GM21717 (cell line): ENCODE measurements at regions not wholly inside any gene's neighbourhood (a gene's known extent, or its start where the extent isn't known, plus 50 kb on each side); places are given as distances from the start of the nearest gene placed in this dataset.

Source experiments
- ATAC-seq: cut with Tn5 transposase; IDR thresholded peaks from one replicate; pipeline ENCODE4 v1.9.1; 2021; ENCODE audit warnings: mild to moderate bottlenecking, moderate library complexity; ENCODE audit not compliant: unreplicated experiment

DNA sequence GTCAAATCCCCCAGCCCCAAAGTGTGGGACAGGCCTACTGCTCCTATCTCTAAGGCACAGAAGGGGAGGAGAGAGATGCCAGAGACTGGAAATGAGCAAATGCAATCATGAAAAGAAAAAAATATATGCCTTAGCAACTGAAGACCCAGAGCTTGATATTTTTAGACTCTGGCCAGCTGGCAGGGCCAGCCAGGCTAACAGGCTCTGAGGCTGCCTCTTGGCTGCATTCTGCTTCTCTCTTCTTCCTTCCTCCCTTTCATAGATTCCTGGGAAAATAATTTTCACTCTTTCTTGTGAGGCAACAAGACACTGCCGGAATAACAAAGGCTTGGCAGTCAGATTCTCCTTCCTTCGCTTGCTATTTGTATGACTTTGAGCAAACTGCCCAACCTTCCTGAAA, 209.1 kb downstream of the RAD51AP2 start:
- ATAC-seq: no peak

DNA sequence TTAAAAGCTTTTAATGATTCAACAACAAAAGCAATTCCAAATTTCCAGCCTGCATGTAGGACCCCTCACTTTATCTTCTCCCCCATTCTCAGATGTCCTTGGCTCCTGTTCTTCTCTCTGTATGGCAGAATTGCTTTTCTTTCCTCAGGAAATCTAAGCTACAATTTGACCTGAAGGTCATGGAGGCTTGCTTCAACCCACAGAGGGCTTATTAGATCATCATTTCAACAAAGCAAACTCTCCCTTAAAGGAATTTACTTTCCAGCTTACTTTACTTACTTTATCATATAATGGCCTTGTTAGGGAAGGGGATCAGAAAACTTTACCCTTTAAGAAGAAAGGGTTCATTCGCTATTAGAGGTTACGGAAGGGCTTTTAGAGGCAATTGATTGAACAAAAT, 211.5 kb downstream of the RAD51AP2 start:
- ATAC-seq: no peak

DNA sequence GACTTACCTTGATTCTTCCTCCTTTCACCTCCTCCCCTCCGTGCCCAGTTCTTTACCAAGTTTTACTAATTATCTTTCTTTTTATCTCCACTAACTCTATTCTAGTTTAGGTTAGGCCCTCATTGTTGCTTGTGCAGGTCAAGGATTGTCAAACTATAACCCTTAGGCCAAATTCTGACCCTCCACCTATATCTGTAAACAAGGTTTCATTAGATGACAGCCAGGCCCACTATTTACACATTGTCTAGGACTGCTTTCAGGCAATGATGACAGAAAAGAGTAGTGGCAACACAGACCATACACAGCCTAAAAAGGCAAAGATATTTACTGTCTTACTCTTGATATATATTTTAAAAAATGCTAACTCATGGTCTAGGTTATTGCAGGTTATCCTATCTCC, 212.0 kb downstream of the RAD51AP2 start:
- no peak for ATAC-seq

DNA sequence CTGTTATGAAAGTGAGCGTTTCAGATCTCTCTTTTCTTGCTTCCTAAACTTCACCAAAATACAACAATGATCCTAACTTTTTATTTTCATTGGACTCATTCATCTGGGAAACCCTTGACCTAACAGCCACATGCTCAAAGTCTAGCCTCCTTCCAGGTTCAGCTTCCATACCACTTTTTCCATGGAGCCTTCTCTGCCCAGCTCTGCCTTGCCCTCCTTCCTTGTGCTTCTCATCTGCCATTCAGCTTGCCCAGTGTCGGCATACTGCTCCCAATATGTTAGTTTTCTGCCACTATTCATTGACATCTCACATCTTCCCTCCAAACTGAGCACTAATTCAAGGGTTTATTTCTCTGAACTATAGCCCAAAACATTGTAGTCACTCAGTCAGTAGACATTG, 214.7 kb downstream of the RAD51AP2 start:
- ATAC-seq: no peak

DNA sequence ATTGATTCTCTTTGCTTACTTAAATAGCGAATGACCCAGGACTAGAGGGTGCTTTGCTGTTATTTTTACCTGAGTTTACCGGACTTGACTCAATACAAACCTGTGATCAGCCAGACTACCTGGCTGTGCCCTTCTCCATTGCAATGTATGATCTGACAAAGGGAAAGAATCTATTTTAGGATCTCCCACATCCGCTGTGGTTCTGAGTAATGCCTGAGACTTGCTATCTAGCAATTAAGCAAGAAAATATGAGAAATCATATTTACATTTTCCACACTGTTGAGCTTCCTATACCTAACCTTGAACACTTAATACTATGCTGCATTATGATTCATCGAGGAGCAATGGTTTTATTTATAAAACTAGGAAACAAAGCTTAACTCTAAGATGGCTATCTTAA, 215.2 kb downstream of the RAD51AP2 start:
- no peak for ATAC-seq

DNA sequence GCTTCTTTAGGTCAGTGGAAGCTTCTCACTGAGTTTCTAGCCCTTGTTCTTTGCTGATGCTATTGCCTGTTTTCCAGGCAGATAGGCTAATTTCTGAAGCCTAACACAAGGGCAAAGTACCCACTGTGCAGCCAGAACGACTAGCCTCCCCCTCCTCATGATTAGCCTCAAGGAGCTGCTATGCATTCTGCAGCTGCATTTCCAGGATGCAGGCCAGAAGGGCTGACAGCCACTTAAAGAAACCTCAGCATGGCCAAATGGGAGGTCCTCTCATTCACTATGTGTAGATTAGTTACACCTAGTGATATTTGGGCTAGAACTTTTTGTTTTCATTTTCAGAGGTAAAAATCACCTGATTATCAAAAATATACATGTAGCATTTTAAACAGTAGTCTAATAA, 216.0 kb downstream of the RAD51AP2 start:
- no peak for ATAC-seq

DNA sequence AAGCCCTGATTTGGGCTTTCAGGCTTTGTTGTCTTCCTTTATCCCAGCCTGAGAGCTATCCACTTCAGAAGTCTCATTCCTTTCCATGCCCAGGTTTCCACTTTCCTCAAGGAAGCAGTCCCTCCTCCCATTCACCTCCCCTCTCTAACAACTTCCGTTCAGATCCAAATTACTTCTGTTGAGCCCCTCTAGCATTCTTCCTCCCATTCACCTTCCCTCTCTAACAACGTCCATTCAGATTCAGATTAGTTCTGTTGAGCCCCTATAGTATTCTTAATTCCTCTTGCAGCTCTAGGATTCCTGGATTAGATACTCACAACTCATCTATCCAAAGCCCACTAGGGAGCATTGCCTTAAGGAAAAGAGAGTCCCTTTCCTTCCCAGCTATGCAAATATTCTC, 216.8 kb downstream of the RAD51AP2 start:
- ATAC-seq: no peak

DNA sequence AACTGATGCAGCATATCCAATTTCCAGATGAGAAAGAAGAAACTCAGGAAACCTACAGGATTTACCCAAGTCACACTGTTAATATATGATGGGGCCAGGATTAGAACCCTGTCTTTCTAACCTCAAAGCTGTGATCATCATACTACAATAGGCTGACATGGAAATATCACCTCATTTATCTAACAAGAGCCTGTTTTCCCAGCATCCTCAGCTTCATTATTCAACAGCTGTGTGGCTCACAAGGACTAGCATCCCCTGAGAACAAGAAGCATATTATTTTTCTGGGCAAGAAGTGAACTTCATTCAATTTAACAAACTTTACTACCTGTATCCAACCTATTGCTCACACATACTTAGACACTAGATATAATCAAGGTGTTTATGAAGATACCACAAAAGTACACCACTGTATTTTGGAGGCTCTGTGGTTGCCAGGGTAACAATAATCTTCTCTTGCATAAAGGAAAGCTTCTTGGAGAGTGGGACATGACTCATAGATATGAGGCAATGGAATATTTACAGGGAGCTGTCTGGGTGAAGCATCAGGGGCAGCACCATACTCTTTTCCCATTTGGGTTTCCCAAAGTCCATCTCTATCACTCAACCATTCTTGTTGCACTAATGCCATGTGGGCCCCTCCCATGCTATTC, 218.2 kb downstream of the RAD51AP2 start:
- ATAC-seq: no peak

DNA sequence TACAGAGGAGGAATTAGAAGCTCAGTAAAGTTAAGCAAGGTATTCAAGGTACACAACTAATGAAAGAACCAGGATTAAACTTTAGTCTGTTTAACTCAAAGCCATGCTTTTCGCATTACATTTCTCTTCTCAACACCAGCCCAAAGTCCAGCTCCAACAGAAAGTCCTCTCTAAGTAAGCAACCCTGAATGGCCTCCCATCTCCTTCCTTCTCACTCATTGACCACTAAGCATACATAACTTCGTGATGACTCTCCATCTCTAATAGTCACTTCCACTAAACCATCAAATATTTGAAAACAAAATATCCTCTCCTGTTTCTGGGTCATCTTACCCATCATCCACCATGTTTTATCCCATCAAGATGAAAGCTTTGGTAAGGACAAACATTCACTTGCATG, 219.8 kb downstream of the RAD51AP2 start:
- no peak for ATAC-seq

DNA sequence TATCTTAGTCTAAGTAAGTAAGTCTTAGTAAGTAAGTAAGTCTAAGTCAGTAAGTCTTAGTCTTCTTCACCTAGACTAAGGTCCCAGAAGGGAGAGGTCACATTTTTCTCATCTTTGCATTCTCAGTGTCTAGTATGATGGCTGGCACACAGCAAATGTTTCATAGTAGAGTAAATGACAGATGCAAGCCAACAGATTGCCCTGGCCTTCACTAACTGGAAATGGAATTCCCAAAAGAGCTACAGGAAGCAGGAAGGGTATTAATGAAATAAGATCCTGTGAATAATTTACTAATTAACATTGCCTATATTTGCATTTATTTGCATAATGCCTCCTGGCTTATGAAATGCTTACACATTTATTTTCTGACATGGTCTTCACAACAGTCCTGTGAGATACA, 221.6 kb downstream of the RAD51AP2 start:
- no peak for ATAC-seq

DNA sequence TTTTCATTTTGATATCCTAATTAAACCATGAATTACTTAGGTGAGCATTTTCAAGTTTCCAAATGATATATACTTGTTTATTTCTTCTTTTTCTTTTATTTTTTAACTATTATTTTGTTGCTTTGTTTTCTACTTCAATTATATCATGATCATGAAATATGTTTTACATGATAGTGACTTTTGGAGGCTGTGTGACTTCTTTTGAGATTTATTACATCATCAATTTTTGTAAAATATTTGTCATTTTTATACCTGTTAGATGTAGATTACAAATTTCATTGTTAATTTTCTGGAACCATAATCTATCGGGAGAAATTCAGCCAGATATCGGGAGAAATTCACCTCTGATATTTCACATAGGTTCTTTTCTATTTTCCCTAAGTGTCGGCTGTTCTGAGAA, 228.6 kb downstream of the RAD51AP2 start:
- no peak for ATAC-seq

DNA sequence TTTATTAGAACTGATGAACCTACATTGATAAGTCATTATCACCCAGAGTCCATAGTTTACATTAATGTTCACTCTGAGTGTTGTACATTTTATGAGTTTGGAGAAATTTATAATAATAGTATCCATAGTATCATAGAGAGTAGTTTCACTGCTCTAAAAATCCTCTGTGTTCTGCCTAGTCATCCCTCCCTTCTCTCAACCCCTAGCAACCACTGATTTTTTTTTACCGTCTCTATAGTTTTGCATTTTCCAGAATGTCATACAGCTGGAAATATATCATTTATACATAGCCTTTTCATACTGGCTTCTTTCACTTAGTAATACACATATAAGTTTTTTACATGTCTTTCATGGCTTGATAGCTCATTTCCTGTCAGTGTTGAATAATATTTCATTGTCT, 231.1 kb downstream of the RAD51AP2 start:
- no peak for ATAC-seq

DNA sequence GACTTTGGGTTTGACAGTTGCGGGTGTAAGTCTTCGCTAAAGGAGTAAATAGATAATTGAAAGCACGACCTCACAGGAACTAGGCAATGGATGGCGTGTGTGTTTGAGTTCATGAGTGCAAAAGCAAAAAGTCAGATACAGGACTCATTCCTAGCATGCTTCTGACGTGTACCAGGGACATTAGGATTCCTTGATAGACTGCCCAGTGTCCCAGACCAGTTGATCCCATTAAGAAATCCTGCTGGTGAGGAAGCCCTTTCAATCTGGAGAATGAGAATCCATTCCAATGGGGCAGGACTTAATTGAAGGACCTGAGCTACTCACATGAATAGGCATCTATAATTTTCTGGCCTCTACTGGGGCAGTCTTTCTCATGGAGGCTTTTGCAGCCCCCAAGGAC, 235.4 kb downstream of the RAD51AP2 start:
- ATAC-seq: no peak

DNA sequence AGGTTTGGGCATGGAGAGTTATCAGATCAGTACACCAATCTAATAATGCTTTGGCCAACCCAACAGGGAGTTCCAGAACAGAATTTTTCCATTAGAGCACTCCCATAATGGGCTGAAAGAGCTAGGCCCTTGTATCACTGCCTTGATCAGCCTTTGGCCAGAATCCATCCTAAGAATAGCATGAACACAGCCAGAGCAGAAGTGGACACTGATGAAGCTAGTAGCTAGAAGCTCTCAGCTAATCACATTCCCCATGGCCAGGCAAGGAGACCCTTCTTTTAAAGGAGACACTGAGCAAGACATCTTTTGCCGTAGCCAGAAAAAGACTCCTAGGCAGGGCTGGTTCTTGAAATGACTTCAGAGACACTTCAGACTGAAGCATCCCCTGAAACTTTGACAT, 236.0 kb downstream of the RAD51AP2 start:
- no peak for ATAC-seq

DNA sequence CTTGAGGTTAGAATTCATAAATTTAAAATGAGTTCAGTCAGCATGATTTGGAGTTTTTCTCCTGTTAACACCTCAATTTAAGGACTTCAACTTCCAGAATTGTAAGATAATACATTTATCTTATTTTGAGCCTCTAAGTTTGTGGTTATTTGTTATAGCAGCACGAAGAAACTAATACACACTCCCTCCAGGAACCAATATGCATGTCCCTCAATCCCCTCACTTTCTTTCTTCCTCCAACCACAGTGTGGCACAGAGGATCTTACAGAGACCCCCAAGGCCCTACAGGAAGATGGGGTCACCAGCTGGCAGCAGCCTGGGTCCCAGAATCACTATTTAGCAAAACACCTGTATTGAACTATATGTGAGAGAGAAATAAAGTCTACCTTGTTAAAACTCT, 242.0 kb downstream of the RAD51AP2 start:
- no peak for ATAC-seq

DNA sequence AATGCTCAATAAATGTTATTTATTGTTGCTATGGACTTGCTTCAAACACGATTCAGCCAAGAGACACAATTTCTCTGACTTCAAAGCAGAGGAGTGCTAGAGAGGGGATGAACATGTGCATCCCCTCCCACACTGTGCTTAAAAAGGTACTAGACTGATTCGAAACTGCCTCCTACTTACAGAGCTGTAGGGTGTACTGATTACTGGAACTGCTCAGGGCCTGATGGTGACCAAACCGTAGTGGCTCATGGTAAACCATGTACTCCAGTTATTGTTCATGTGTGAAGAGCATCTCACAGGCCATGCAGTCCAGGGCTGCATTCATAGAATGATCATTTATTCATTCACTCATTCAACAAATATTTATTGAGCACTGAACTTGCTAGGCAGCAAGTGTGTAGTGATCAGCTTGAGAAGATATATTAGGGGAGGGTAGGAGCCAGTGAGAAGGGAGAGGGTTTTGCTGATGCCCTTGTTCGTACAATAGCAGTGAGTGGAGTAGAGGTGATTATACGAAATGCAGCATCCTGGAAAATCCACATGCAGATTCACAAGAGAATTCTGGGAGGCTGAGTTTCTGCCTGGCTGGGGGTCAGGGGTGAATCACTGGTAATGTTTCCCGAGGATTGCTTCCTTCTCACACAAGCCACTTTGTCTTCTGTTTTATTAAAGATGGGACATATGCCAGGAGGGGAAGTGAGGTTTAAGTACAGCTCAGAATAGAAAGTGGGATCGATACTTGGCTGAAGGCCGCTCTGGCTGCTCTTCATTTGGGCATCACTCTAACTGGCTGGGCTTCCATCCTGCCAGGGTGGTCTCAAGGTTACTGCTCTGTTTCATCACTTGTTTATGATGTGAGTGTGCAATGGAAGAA, 245.4 kb downstream of the RAD51AP2 start:
- peak; percentile 48 for ATAC-seq

DNA sequence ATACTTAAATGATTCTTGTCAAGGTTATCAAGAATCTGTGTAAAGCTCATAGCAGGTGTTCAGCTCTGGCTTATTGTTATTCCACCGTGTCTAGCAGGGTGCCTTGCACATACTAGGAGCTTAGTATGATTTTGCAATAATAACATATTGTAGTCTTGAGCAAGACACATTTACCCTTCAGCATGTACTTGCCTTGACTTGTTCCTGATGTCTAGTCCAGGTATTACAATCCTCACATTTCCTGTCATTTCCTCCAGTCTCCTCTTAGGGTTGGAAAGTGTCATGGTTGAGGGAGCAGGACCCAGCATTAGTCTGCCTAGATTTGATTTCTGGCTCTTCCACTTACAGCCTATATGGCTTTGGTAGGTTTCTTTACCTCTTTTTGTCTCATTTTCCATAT, 246.1 kb downstream of the RAD51AP2 start:
- no peak for ATAC-seq

DNA sequence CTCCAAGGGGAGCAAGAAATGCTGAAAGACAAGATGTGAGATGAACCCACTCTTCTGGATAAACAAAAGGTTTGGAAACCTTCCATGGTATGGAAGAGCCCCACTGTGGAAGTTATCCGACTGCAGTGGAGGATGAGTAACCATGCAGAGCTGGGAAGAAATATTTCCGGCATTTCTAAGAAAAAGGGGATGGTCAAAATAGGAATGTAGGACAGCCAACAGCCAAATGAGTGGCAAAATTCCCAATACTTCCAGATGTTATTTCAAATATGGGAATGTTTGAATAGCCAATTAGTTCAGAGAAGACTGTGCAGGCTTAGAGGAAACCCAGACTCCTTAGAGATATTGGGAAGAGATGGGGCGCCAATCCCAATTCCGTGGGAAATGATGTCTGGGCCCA, 246.8 kb downstream of the RAD51AP2 start:
- ATAC-seq: no peak

DNA sequence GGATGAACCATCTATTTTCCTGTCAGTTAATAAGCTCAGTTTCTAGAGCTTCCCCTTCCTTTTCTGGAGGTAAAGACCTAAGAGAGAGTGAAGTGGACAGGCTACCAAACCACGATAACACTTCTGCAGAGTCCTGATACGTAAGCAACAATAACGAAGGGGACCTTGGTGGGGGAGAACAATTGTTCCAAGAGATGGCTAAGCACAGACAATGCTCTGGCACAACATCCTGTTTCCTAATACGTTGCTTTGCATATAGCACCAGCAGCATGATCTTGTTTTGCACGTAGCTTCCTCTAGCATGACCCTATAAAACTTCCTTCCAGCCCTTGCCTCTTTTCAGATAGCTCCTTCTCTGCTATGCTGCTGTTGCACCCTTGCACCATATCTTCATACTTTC, 247.3 kb downstream of the RAD51AP2 start:
- no peak for ATAC-seq

DNA sequence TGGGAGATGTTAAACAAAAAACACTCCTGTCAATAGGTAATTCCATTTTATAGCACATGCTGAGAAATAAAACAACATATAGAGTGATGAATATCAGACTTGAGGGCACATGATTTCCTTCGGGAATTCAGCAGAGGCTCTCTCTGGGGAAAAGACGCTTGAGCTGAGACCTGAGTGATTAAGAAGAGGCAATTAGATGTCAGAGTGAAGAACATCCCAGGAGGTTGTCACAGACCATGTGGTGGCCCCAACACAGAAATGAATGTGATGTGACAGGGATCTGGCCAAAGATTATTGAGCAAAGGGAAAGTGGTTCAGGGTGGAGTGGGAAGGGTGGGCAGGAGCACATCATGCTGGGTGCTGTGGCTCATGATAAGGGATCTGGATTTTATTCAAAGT, 254.7 kb downstream of the RAD51AP2 start:
- no peak for ATAC-seq

DNA sequence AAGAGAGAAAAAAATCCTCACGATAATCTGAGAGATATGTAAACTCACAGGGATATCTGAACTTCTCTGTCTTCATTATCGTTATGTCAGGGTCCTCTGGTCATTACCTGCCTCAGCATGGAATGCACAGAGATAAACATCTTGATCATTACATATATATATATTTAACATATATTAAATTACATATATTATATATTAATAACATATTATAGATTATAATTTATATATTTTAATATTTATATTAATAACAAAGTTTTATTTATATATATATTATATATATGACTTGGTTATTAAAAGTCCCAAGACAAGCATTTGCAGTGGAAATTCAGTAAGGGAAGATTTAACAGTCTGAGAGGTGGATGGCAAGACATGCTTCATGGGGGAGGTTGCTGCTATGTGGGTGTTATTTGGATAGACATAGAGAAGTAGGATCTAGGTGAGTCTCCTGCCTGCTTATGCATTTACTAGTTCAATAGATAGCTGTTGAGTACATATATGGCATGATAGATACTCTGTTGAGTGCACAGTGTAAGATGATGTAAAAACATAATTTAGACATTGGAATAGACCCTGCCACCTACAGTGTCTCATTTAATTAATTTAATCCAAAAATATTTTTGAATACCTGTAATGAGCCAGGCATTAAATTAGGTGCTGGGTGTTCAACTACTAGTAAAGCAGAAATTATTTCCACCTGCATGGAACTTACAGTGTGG, 255.2 kb downstream of the RAD51AP2 start:
- no peak for ATAC-seq

DNA sequence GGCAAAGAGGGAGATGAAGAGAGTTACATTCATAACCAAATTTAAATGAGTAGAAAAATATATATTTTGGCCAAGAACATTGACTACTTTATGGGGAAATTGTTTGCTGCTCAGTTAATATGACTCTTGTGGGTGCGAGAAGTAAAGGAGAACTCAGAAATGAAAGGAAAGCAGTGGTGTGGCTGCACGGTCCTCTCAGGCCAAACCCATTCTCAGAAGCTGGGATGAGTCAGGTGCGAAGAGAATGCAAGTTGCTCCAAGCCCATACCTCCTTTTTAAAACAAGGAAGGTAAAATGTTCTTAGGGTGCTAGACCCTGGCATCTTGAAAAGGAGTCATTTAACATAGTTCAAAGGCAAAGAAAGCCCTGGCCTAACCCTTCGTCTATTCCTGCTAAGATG, 258.6 kb downstream of the RAD51AP2 start:
- no peak for ATAC-seq
